Endothelial cell of umbilical vein (primary cell): ENCODE measurements at regions not wholly inside any gene's neighbourhood (a gene's known extent, or its start where the extent isn't known, plus 50 kb on each side); places are given as distances from the start of the nearest gene placed in this dataset.

ENCODE experiments used
- BruUV-seq: library from RNA; stranded (reverse); fragments of 400-500 nt; replicated peaks from 2 replicates; lab custom pipeline; 2021; lab: Mats Ljungman, UMichigan
- CTCF ChIA-PET: fragments of 300-600, 350-600 bp; sonication (Branson Sonifier 250); formaldehyde crosslinking; loops from one replicate; lab custom pipeline; 2021; ENCODE audit warnings: antibody characterized with exemption, inconsistent platforms; lab: Charles Lee
- POLR2A ChIA-PET: fragments of 300-600, 350-600 bp; sonication (Branson Sonifier 250); formaldehyde crosslinking; loops from one replicate; lab custom pipeline; 2021; ENCODE audit warnings: antibody characterized with exemption, inconsistent platforms; lab: Charles Lee
- DNase-seq: peaks from one replicate; pipeline ENCODE4 v3.0.0-alpha.2; 2011; ENCODE audit warnings: low read depth, low spot score
- FAIRE-seq: peaks from 2 replicates; lab custom pipeline; 2011; peaks lifted over from hg19 to GRCh38; lab: Jason Lieb, UNC
- H2AFZ ChIP-seq: 2 replicates; pipeline ENCODE4 v1.6.0; 2012; ENCODE audit warnings: low read depth, low read length, control low read depth, inconsistent platforms
- H3K27ac ChIP-seq: 2 replicates; pipeline ENCODE4 v1.5.1; 2011; ENCODE audit warnings: low read depth, mild to moderate bottlenecking, control low read depth, low read length, moderate library complexity; ENCODE audit not compliant: insufficient read depth
- H3K27me3 ChIP-seq, 2 experiments: 2 replicates each; pipeline versions ENCODE4 v1.6.0 to v1.6.1; 2011; ENCODE audit warnings: low read length in 2 of 2, mixed read lengths in 1 of 2; ENCODE audit not compliant: control insufficient read depth in 2 of 2, insufficient read depth in 2 of 2
- H3K36me3 ChIP-seq, 2 experiments: 2 replicates in 1 of 2; 3 replicates in 1 of 2; pipeline ENCODE4 v1.5.1; 2011; ENCODE audit warnings: low read length in 2 of 2, mild to moderate bottlenecking in 1 of 2, moderate library complexity in 1 of 2; ENCODE audit not compliant: control insufficient read depth in 2 of 2, insufficient read depth in 2 of 2; ENCODE audit errors: extremely low read depth in 1 of 2
- H3K4me1 ChIP-seq: 3 replicates; pipeline ENCODE4 v1.5.1; 2011; ENCODE audit warnings: mild to moderate bottlenecking, low read length; ENCODE audit not compliant: control insufficient read depth, insufficient read depth; ENCODE audit errors: extremely low read depth
- H3K4me2 ChIP-seq: 2 replicates; pipeline ENCODE4 v1.6.1; 2011; ENCODE audit warnings: low read length, control low read depth, mixed read lengths; ENCODE audit not compliant: insufficient read depth
- H3K4me3 ChIP-seq, 3 experiments: fragments of 200-600 bp in 1 of 3; sonication (generic), shearing (Covaris generic) in 1 of 3; replicated peaks in 1 of 3; 2 replicates each; pipeline ENCODE4 v1.5.1; 2011 to 2016; ENCODE audit warnings: control low read depth in 3 of 3, low read length in 3 of 3, mild to moderate bottlenecking in 2 of 3, inconsistent platforms in 1 of 3, low read depth in 1 of 3, moderate library complexity in 1 of 3; ENCODE audit not compliant: insufficient read depth in 1 of 3
- H3K79me2 ChIP-seq: 2 replicates; pipeline ENCODE4 v1.6.0; 2012; ENCODE audit warnings: low read length, inconsistent platforms; ENCODE audit not compliant: control insufficient read depth, insufficient read depth
- H3K9ac ChIP-seq: replicated peaks from 2 replicates; pipeline ENCODE3; 2011; ENCODE audit warnings: low read length, control low read depth; ENCODE audit not compliant: insufficient read depth; ENCODE audit errors: extremely low read depth
- H3K9me1 ChIP-seq: replicated peaks from 3 replicates; pipeline ENCODE4 v1.6.0; 2011; ENCODE audit warnings: mild to moderate bottlenecking, low read length; ENCODE audit not compliant: control insufficient read depth, insufficient read depth; ENCODE audit errors: extremely low read depth
- H3K9me3 ChIP-seq: replicated peaks from 2 replicates; pipeline ENCODE4 v1.5.1; 2012; ENCODE audit warnings: low read length, inconsistent platforms; ENCODE audit not compliant: control insufficient read depth, insufficient read depth
- H4K20me1 ChIP-seq: replicated peaks from 2 replicates; pipeline ENCODE3; 2011; ENCODE audit warnings: mild to moderate bottlenecking, low read length; ENCODE audit not compliant: control insufficient read depth, insufficient read depth; ENCODE audit errors: extremely low read depth
- EZH2 ChIP-seq: IDR thresholded peaks from 2 replicates; pipeline ENCODE4 v1.6.1; 2012; ENCODE audit warnings: borderline replicate concordance, low read depth, mild to moderate bottlenecking, moderate library complexity, low read length, inconsistent platforms; ENCODE audit not compliant: severe bottlenecking
- FOS ChIP-seq: IDR thresholded peaks from 2 replicates; pipeline ENCODE4 v1.6.1; 2011; ENCODE audit warnings: mild to moderate bottlenecking, low read length, moderate library complexity, borderline replicate concordance; ENCODE audit not compliant: insufficient read depth
- GATA2 ChIP-seq: IDR thresholded peaks from 2 replicates; pipeline ENCODE4 v1.7.0; 2011; ENCODE audit warnings: low read depth, mild to moderate bottlenecking, moderate library complexity, mixed read lengths, low read length; ENCODE audit not compliant: insufficient read length, insufficient read depth
- JUN ChIP-seq: IDR thresholded peaks from 2 replicates; pipeline ENCODE4 v1.6.1; 2011; ENCODE audit warnings: borderline replicate concordance, low read depth; ENCODE audit not compliant: insufficient read length, insufficient read depth
- MYC ChIP-seq: IDR thresholded peaks from one replicate; pipeline ENCODE4 v1.6.1; 2011; ENCODE audit warnings: mild to moderate bottlenecking, low read depth, low read length
- POLR2A ChIP-seq: IDR thresholded peaks from 2 replicates; pipeline ENCODE4 v1.6.1; 2012; ENCODE audit warnings: low read depth, mild to moderate bottlenecking, control low read depth, low read length
- POLR2AphosphoS5 ChIP-seq: IDR thresholded peaks from 2 replicates; pipeline ENCODE4 v1.6.1; 2012; ENCODE audit warnings: low read depth, mild to moderate bottlenecking, control low read depth, low read length, moderate library complexity; ENCODE audit not compliant: insufficient read depth
- dilution Hi-C: fragments of 300-500 bp; cut with MboI; formaldehyde crosslinking; loops from one replicate; pipeline ENCODE4 v1.15.0; 2019; ENCODE audit warnings: low sequenced_read_pairs; ENCODE audit not compliant: extremely low pct_ligation_motif_present
- intact Hi-C: fragments of 100-400 bp; cut with micrococcal nuclease; formaldehyde crosslinking; loops from one replicate; pipeline ENCODE4 v1.10.0; 2022
- TF ChIP-seq, protein P1 (sequence below): IDR thresholded peaks from 2 replicates; pipeline ENCODE4 v1.6.1; 2011; ENCODE audit not compliant: insufficient read depth, insufficient read length
- TF ChIP-seq, protein P2 (sequence below), 2 donors: IDR thresholded peaks; 1 replicate in 1 of 2; 2 replicates in 1 of 2; pipeline ENCODE4 v1.5.1; 2011; ENCODE audit warnings: low read length in 2 of 2, mild to moderate bottlenecking in 2 of 2, moderate library complexity in 2 of 2, control low read depth in 1 of 2, inconsistent platforms in 1 of 2, low read depth in 1 of 2; ENCODE audit not compliant: insufficient read depth in 1 of 2; ENCODE audit errors: extremely low read depth in 1 of 2

DNA sequence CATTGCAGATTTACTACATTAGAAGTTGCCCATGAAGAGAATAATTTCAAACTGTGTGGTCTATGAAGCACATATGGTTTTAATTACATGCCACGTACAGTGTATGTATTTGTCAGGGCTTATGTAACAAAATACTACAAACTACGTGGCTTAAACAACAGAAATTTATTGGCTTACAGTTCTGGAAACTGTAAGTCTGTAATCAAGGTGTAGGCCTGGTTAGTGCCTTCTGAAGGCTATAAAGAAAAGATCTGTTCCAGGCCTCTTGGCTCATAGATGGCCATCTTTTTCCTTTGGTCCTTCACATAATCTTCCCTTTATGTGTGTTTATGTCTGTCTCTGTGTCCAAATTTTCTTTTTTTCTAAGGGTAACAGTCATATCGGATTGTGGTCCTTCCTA is 1160.2 kb downstream of the FAM133A start:
- CTCF ChIA-PET, result no interaction called here
- intact Hi-C loops (no loop called here), dilution Hi-C loops (no loop called here)
- Histone ChIP-seq H3K27me3 (no peaks in the 10 kb centered on the region), H3K36me3 (no peaks in the 10 kb centered on the region), H3K9ac (no peak overlapping the region), H3K9me3 (no peaks in the 10 kb centered on the region), H4K20me1 (no peaks in the 10 kb centered on the region), H3K4me2 (no peak overlapping the region), H3K4me1 (no peaks in the 10 kb centered on the region), H3K4me3 (no peak overlapping the region), H3K9me1 (no peaks in the 10 kb centered on the region), H3K79me2 (no peaks in the 10 kb centered on the region), H2AFZ (no peak overlapping the region), H3K27ac (no peak overlapping the region)
- DNase-seq (no peak), FAIRE-seq (no peak)
- TF ChIP-seq MYC, result no peak
- TF ChIP-seq GATA2, result no peak
- no peak for TF ChIP-seq POLR2A
- TF ChIP-seq JUN, result no peak
- TF ChIP-seq, protein P1, sequence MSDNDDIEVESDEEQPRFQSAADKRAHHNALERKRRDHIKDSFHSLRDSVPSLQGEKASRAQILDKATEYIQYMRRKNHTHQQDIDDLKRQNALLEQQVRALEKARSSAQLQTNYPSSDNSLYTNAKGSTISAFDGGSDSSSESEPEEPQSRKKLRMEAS, result no peak
- TF ChIP-seq, protein P2, sequence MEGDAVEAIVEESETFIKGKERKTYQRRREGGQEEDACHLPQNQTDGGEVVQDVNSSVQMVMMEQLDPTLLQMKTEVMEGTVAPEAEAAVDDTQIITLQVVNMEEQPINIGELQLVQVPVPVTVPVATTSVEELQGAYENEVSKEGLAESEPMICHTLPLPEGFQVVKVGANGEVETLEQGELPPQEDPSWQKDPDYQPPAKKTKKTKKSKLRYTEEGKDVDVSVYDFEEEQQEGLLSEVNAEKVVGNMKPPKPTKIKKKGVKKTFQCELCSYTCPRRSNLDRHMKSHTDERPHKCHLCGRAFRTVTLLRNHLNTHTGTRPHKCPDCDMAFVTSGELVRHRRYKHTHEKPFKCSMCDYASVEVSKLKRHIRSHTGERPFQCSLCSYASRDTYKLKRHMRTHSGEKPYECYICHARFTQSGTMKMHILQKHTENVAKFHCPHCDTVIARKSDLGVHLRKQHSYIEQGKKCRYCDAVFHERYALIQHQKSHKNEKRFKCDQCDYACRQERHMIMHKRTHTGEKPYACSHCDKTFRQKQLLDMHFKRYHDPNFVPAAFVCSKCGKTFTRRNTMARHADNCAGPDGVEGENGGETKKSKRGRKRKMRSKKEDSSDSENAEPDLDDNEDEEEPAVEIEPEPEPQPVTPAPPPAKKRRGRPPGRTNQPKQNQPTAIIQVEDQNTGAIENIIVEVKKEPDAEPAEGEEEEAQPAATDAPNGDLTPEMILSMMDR (IDR thresholded peaks at IDR 0.05; ENCODE audit: extremely low read depth in 1 of 2, insufficient read depth in 1 of 2, low read depth in 1 of 2, low read length in 2 of 2), result no peak
- no peak for TF ChIP-seq EZH2
- no peak for TF ChIP-seq POLR2AphosphoS5
- no peak for TF ChIP-seq FOS
- BruUV-seq, result no TSS peak
- POLR2A ChIA-PET, result no interaction called here
